IPS-NIHi7 (cell line): ENCODE measurements at regions not wholly inside any gene's neighbourhood (a gene's known extent, or its start where the extent isn't known, plus 50 kb on each side); places are given as distances from the start of the nearest gene placed in this dataset.
"Not testable (repeated sequence)": the region's sequence is repeated elsewhere in the genome, so short reads cannot be mapped to it uniquely, and the experiment has no call there.

Experiments
- DNase-seq: peaks from one replicate; pipeline ENCODE4 v3.0.0; 2012; ENCODE audit warnings: mixed read lengths; ENCODE audit errors: extremely low spot score

- DNase-seq, result no peak
Measured at GRCh38 chr10:45564303-45564959, 108.1 kb downstream of the ZFAND4 start.

GRCh38 chr10:45561952-45562351 is 110.6 kb downstream of the ZFAND4 start:
- no peak for DNase-seq

GRCh38 chr10:45560262-45560661 is 112.3 kb downstream of the ZFAND4 start:
- DNase-seq, result no peak

- no peak for DNase-seq
Measured at GRCh38 chr10:45558425-45558824, 114.1 kb downstream of the ZFAND4 start.

GRCh38 chr10:45557275-45557905 is 115.2 kb downstream of the ZFAND4 start:
- peak; percentile 47 for DNase-seq

GRCh38 chr10:45555795-45556194 is 116.8 kb downstream of the ZFAND4 start:
- no peak for DNase-seq

GRCh38 chr10:45555332-45555731 is 117.2 kb downstream of the ZFAND4 start:
- not testable (repeated sequence) for DNase-seq

- no peak for DNase-seq
Measured at GRCh38 chr10:45553613-45554012, 119.0 kb downstream of the ZFAND4 start.

GRCh38 chr10:45553155-45553554 is 119.4 kb downstream of the ZFAND4 start:
- no peak for DNase-seq

GRCh38 chr10:45552476-45552875 is 120.1 kb downstream of the ZFAND4 start:
- DNase-seq, result no peak

GRCh38 chr10:45550903-45551786 is 121.4 kb downstream of the ZFAND4 start:
- no peak for DNase-seq

GRCh38 chr10:45548068-45548467 is 124.5 kb downstream of the ZFAND4 start:
- DNase-seq, result no peak

GRCh38 chr10:45547207-45547606 is 125.4 kb downstream of the ZFAND4 start:
- DNase-seq, result no peak

- no peak for DNase-seq
Measured at GRCh38 chr10:45545150-45545549, 127.4 kb downstream of the ZFAND4 start.

GRCh38 chr10:45544191-45544590 is 128.4 kb downstream of the ZFAND4 start:
- no peak for DNase-seq

GRCh38 chr10:45541032-45541431 is 131.5 kb downstream of the ZFAND4 start:
- DNase-seq, result not testable (repeated sequence)

GRCh38 chr10:45540589-45540988 is 132.0 kb downstream of the ZFAND4 start:
- not testable (repeated sequence) for DNase-seq

GRCh38 chr10:45539569-45539968 is 133.0 kb downstream of the ZFAND4 start:
- not testable (repeated sequence) for DNase-seq

GRCh38 chr10:45534572-45534971 is 138.0 kb downstream of the ZFAND4 start:
- DNase-seq, result no peak

GRCh38 chr10:45532480-45532879 is 140.1 kb downstream of the ZFAND4 start:
- no peak for DNase-seq

- no peak for DNase-seq
Measured at GRCh38 chr10:45526309-45526905, 146.2 kb downstream of the ZFAND4 start.

GRCh38 chr10:45520476-45520875 is 146.5 kb downstream of the ALOX5 start:
- no peak for DNase-seq
